SK-N-MC (cell line): ENCODE measurements at regions not wholly inside any gene's neighbourhood (a gene's known extent, or its start where the extent isn't known, plus 50 kb on each side); places are given as distances from the start of the nearest gene placed in this dataset.

ENCODE experiments used
- EZH2 ChIP-seq: fragments of 200-600 bp; sonication (generic); IDR thresholded peaks from one replicate; pipeline ENCODE4 v1.6.1; 2017; ENCODE audit warnings: antibody characterized with exemption
- POLR2AphosphoS5 ChIP-seq: IDR thresholded peaks from 2 replicates; pipeline ENCODE4 v1.6.1; 2012; ENCODE audit warnings: mild to moderate bottlenecking, low read depth, low read length, borderline replicate concordance

DNA sequence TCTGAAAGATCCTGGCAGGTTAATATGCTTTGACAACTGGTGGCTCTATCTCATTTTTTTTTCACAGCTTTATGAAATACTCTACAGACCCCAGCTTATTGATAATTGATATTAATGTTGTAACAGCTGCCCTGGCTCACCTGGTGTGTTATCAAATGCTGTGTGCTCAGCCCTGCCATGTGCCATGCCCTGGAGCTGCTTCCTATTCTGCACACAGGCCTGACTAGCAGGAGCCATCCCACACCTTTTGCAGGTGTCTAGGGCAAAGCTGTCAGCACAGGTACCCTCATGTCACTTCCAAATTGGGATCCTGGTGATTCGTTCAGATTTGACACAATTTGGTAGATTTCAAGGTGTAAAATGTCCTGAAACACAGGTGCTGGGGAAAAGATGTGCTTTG, 254.6 kb upstream of the MAN1A1 start:
- TF ChIP-seq EZH2: no peak
- no peak for TF ChIP-seq POLR2AphosphoS5
